Astrocyte of the cerebellum (primary cell): ENCODE measurements at regions not wholly inside any gene's neighbourhood (a gene's known extent, or its start where the extent isn't known, plus 50 kb on each side); places are given as distances from the start of the nearest gene placed in this dataset.
"Not testable (repeated sequence)": the region's sequence is repeated elsewhere in the genome, so short reads cannot be mapped to it uniquely, and the experiment has no call there.

ENCODE experiments used
- DNase-seq: peaks from one replicate; pipeline ENCODE4 v3.0.0-alpha.2; 2011; ENCODE audit warnings: low read depth
- H3K4me3 ChIP-seq: 2 replicates; pipeline ENCODE4 v1.5.1; 2011; ENCODE audit warnings: mild to moderate bottlenecking, low read depth, low read length, moderate library complexity
- CTCF ChIP-seq: IDR thresholded peaks from 2 replicates; pipeline ENCODE4 v1.5.1; 2012; ENCODE audit warnings: low read length, low read depth, moderate library complexity, mild to moderate bottlenecking; ENCODE audit errors: missing control alignments
- in situ Hi-C: cut with HindIII; loops from 2 replicates; pipeline ENCODE4 v1.10.0; 2017; ENCODE audit warnings: low sequenced_read_pairs

GRCh38 chr2:228919808-228920207 is 351.3 kb downstream of the PID1 start:
- TF ChIP-seq CTCF = no peak
- DNase-seq = no peak
- H3K4me3 ChIP-seq = no peak overlapping the region
- in situ Hi-C loops = no loop called here

- H3K4me3 ChIP-seq = no peak overlapping the region
- in situ Hi-C loops = no loop called here
- no peak for DNase-seq
- no peak for TF ChIP-seq CTCF
Measured at GRCh38 chr2:228917220-228917619, 353.9 kb downstream of the PID1 start.

GRCh38 chr2:228916416-228917090 is 354.5 kb downstream of the PID1 start:
- in situ Hi-C loops = no loop called here
- no peak overlapping the region for H3K4me3 ChIP-seq
- no peak for DNase-seq
- no peak for TF ChIP-seq CTCF

- H3K4me3 ChIP-seq = no peak overlapping the region
- TF ChIP-seq CTCF = no peak
- in situ Hi-C loops = no loop called here
- no peak for DNase-seq
Measured at GRCh38 chr2:228913176-228913575, 357.9 kb downstream of the PID1 start.

- in situ Hi-C loops, H3K4me3 ChIP-seq, DNase-seq: not testable (repeated sequence)
Measured at GRCh38 chr2:228910872-228911271, 360.2 kb downstream of the PID1 start.

GRCh38 chr2:228902176-228902575 is 368.9 kb downstream of the PID1 start:
- H3K4me3 ChIP-seq = no peak overlapping the region
- in situ Hi-C loops = no loop called here
- no peak for DNase-seq
- no peak for TF ChIP-seq CTCF

- in situ Hi-C loops = no loop called here
- no peak for TF ChIP-seq CTCF
- H3K4me3 ChIP-seq = no peak overlapping the region
- no peak for DNase-seq
Measured at GRCh38 chr2:228901531-228901930, 369.6 kb downstream of the PID1 start.
